Adrenal gland (tissue), 9 donors: ENCODE measurements at regions not wholly inside any gene's neighbourhood (a gene's known extent, or its start where the extent isn't known, plus 50 kb on each side); places are given as distances from the start of the nearest gene placed in this dataset.

Experiments used
- DNase-seq, 7 donors: peaks; one replicate each; pipeline ENCODE4 v3.0.0-alpha.2; 2019 to 2020
- H3K27ac ChIP-seq, 5 donors: fragments of 200-600 bp; sonication (generic) in 4 of 5; 1 replicate in 3 of 5; 2 replicates in 2 of 5; pipeline versions ENCODE4 v1.5.1 to v1.8.0; 2016 to 2020; ENCODE audit warnings: mild to moderate bottlenecking in 1 of 5
- H3K27me3 ChIP-seq: fragments of 200-600 bp; 2 replicates; pipeline ENCODE4 v1.8.0; 2021
- H3K36me3 ChIP-seq, 2 donors: fragments of 200-600 bp; replicated peaks in 1 of 2; 1 replicate in 1 of 2; 2 replicates in 1 of 2; pipeline versions ENCODE4 v1.5.1 to v1.8.0; 2018 to 2022
- H3K4me1 ChIP-seq, 2 donors: fragments of 200-600 bp; replicated peaks in 1 of 2; 1 replicate in 1 of 2; 2 replicates in 1 of 2; pipeline versions ENCODE4 v1.5.1 to v1.8.0; 2018 to 2021
- H3K4me3 ChIP-seq, 4 donors: fragments of 200-600 bp; sonication (generic) in 3 of 4; one replicate each; pipeline ENCODE4 v1.5.1; 2016 to 2018
- H3K9me3 ChIP-seq, 3 donors: fragments of 200-600 bp; sonication (generic) in 1 of 3; replicated peaks in 1 of 3; 1 replicate in 2 of 3; 2 replicates in 1 of 3; pipeline versions ENCODE4 v1.5.1 to v1.8.0; 2016 to 2021
- CTCF ChIP-seq, 6 experiments: fragments of 450-650 bp in 4 of 6; fragments of 200-600 bp in 2 of 6; sonication (generic) in 1 of 6; IDR thresholded peaks; 1 replicate in 5 of 6; 2 replicates in 1 of 6; pipeline versions ENCODE4 v1.5.1 to v1.8.0; 2016 to 2021; ENCODE audit warnings: antibody characterized with exemption in 6 of 6, mild to moderate bottlenecking in 2 of 6, moderate library complexity in 1 of 6
- POLR2A ChIP-seq, 2 donors: fragments of 450-650 bp; IDR thresholded peaks; one replicate each; pipeline ENCODE4 v1.6.1; 2017; ENCODE audit warnings: antibody characterized with exemption in 2 of 2, mild to moderate bottlenecking in 2 of 2, moderate library complexity in 1 of 2
- WGBS, 4 donors: extraction: QIAGEN DNeasy Blood & Tissue Kit in 2 of 4; methylation state at CpG; one replicate each; pipeline versions ENCODE4 v1.1.5 to v1.1.7; 2013 to 2017; 5-methylcytosine and 5-hydroxymethylcytosine counted together
- intact Hi-C, 2 donors: fragments of 100-400 bp; cut with DNase I; formaldehyde crosslinking; loops; one replicate each; pipeline versions ENCODE4 v1.14.1 to v1.15.0; 2022 to 2023
- donor health status: healthy with polysubstance abuse.
- donor health status: Bipolar disorder and iron deficiency.
- donor health status: DM: yes; HTN: yes; CAD: no.
- donor health status: DM: no; HTN: no; CAD: no.
- donor health status: DM: no; HTN: no; CAD: no.

- Histone ChIP-seq H3K36me3 (no peaks in the 10 kb centered on the region), H3K27me3 (no peaks in the 10 kb centered on the region), H3K27ac (no peak overlapping the region), H3K9me3 (no peaks in the 10 kb centered on the region), H3K4me1 (no peaks in the 10 kb centered on the region), H3K4me3 (no peak overlapping the region)
- intact Hi-C loops: no loop called here
- no peak for DNase-seq
- TF ChIP-seq CTCF (IDR thresholded peaks at IDR 0.05): no peak
- TF ChIP-seq POLR2A (IDR thresholded peaks at IDR 0.05): no peak
- WGBS, 4 donors: 93 to 97% (median 95%) methylated on average over 1 of the region's 1 CpG
Measured at GRCh38 chr9:82547995-82548394, 514.9 kb downstream of the RASEF start.

- Histone ChIP-seq H3K4me3 (no peak overlapping the region), H3K27ac (no peak overlapping the region), H3K27me3 (no peaks in the 10 kb centered on the region), H3K36me3 (no peaks in the 10 kb centered on the region), H3K4me1 (no peaks in the 10 kb centered on the region), H3K9me3 (no peaks in the 10 kb centered on the region)
- intact Hi-C loops: no loop called here
- DNase-seq: no peak
- 84 to 92% (median 88%) methylated on average over 3 of the region's 3 CpGs for WGBS, 4 donors
- TF ChIP-seq CTCF (IDR thresholded peaks at IDR 0.05): no peak
- no peak for TF ChIP-seq POLR2A (IDR thresholded peaks at IDR 0.05)
Measured at GRCh38 chr9:82549174-82549821, 513.6 kb downstream of the RASEF start.

DNA sequence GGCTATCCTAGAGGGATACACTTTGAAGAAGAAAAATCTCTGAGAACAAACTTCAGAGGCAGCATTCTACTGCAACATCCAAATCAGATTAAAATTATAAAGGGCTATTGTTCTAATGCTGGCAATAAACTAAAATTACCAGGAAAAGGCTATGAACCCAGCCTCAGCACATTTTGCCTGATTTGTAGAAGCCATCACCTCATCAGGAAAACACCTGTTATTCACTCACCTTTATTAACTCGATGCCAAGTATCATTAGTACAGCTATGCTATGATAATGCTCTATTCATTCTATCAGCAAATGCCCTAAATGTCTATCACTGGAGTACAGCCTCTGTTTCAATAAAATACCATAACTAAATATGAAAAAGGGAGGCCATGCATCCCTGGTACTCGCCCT lies 510.2 kb downstream of the RASEF start:
- intact Hi-C loops: no loop called here
- H3K36me3 ChIP-seq: no peaks in the 10 kb centered on the region
- TF ChIP-seq POLR2A (IDR thresholded peaks at IDR 0.05) (no peak), CTCF (IDR thresholded peaks at IDR 0.05) (no peak)
- no peak overlapping the region for H3K27ac ChIP-seq
- H3K4me1 ChIP-seq: peaks cover 0 to 4% of the 10 kb centered on the region in 2 donors
- no peaks in the 10 kb centered on the region for H3K9me3 ChIP-seq
- DNase-seq: no peak
- no peaks in the 10 kb centered on the region for H3K27me3 ChIP-seq
- 76 to 85% (median 83%) methylated on average over 2 of the region's 2 CpGs for WGBS, 4 donors
- H3K4me3 ChIP-seq: no peak overlapping the region

GRCh38 chr9:82553654-82554366 lies 509.1 kb downstream of the RASEF start:
- no peak for TF ChIP-seq POLR2A (IDR thresholded peaks at IDR 0.05)
- TF ChIP-seq CTCF (IDR thresholded peaks at IDR 0.05): no peak
- H3K36me3 ChIP-seq: no peaks in the 10 kb centered on the region
- no peaks in the 10 kb centered on the region for H3K9me3 ChIP-seq
- no peak overlapping the region for H3K27ac ChIP-seq
- DNase-seq: no peak
- H3K27me3 ChIP-seq: no peaks in the 10 kb centered on the region
- intact Hi-C loops: no loop called here
- peaks cover 0 to 6% of the 10 kb centered on the region in 2 donors for H3K4me1 ChIP-seq
- no peak overlapping the region for H3K4me3 ChIP-seq
- WGBS, 4 donors: 78 to 87% (median 83%) methylated on average over 8 of the region's 8 CpGs
